HG03135 (cell line): ENCODE measurements at regions not wholly inside any gene's neighbourhood (a gene's known extent, or its start where the extent isn't known, plus 50 kb on each side); places are given as distances from the start of the nearest gene placed in this dataset.
"Not testable (repeated sequence)": the region's sequence is repeated elsewhere in the genome, so short reads cannot be mapped to it uniquely, and the experiment has no call there.

Experiments
- ATAC-seq: cut with Tn5 transposase; IDR thresholded peaks from one replicate; pipeline ENCODE4 v1.9.1; 2021; ENCODE audit warnings: mild to moderate bottlenecking, moderate library complexity; ENCODE audit not compliant: unreplicated experiment

- no peak for ATAC-seq
These were observed 322.0 kb upstream of the PPARGC1A start for GRCh38 chr4:24211856-24212255.

- no peak for ATAC-seq
These were observed 320.6 kb upstream of the PPARGC1A start for GRCh38 chr4:24210332-24210902.

GRCh38 chr4:24209906-24210305 is 320.1 kb upstream of the PPARGC1A start:
- no peak for ATAC-seq

- no peak for ATAC-seq
These were observed 319.3 kb upstream of the PPARGC1A start for GRCh38 chr4:24209131-24209530.

- ATAC-seq = no peak
These were observed 318.8 kb upstream of the PPARGC1A start for GRCh38 chr4:24208691-24209090.

GRCh38 chr4:24204708-24205107 is 314.9 kb upstream of the PPARGC1A start:
- ATAC-seq = not testable (repeated sequence)

- no peak for ATAC-seq
These were observed 314.1 kb upstream of the PPARGC1A start for GRCh38 chr4:24203926-24204325.

GRCh38 chr4:24202579-24202978 is 312.7 kb upstream of the PPARGC1A start:
- no peak for ATAC-seq

- ATAC-seq = no peak
These were observed 308.1 kb upstream of the PPARGC1A start for GRCh38 chr4:24197955-24198354.

- no peak for ATAC-seq
These were observed 306.9 kb upstream of the PPARGC1A start for GRCh38 chr4:24196785-24197184.

GRCh38 chr4:24195991-24196736 is 306.3 kb upstream of the PPARGC1A start:
- no peak for ATAC-seq

GRCh38 chr4:24192018-24192641 is 302.3 kb upstream of the PPARGC1A start:
- ATAC-seq = no peak

- no peak for ATAC-seq
These were observed 301.2 kb upstream of the PPARGC1A start for GRCh38 chr4:24190761-24191695.

GRCh38 chr4:24188459-24188858 is 298.6 kb upstream of the PPARGC1A start:
- no peak for ATAC-seq

GRCh38 chr4:24186466-24186865 is 296.6 kb upstream of the PPARGC1A start:
- no peak for ATAC-seq

GRCh38 chr4:24181005-24181404 is 291.2 kb upstream of the PPARGC1A start:
- no peak for ATAC-seq

- ATAC-seq = no peak
These were observed 290.7 kb upstream of the PPARGC1A start for GRCh38 chr4:24180586-24180985.

GRCh38 chr4:24179201-24179840 is 289.5 kb upstream of the PPARGC1A start:
- ATAC-seq = no peak

- not testable (repeated sequence) for ATAC-seq
These were observed 287.6 kb upstream of the PPARGC1A start for GRCh38 chr4:24177443-24177842.

- ATAC-seq = no peak
These were observed 285.9 kb upstream of the PPARGC1A start for GRCh38 chr4:24175707-24176106.

GRCh38 chr4:24174602-24175001 is 284.8 kb upstream of the PPARGC1A start:
- ATAC-seq = no peak
